ENCODE measurements at regions not wholly inside any gene's neighbourhood (a gene's known extent, or its start where the extent isn't known, plus 50 kb on each side); places are given as distances from the start of the nearest gene placed in this dataset.

GRCh38 chr3:116939091-116939490 is 229.5 kb downstream of the TUSC7 start:
- no peak for FAIRE-seq

GRCh38 chr3:116939550-116939949 is 230.0 kb downstream of the TUSC7 start:
- FAIRE-seq: no peak

- peak; percentile 79 for FAIRE-seq
These were observed 231.1 kb downstream of the TUSC7 start for GRCh38 chr3:116940719-116941118.

GRCh38 chr3:116946376-116946775 is 236.8 kb downstream of the TUSC7 start:
- FAIRE-seq: no peak

GRCh38 chr3:116947148-116947547 is 237.6 kb downstream of the TUSC7 start:
- FAIRE-seq: no peak

GRCh38 chr3:116947809-116948208 is 238.2 kb downstream of the TUSC7 start:
- no peak for FAIRE-seq

- FAIRE-seq: no peak
These were observed 240.9 kb downstream of the TUSC7 start for GRCh38 chr3:116950301-116951055.

- FAIRE-seq: no peak
These were observed 242.0 kb downstream of the TUSC7 start for GRCh38 chr3:116951610-116952009.

- no peak for FAIRE-seq
These were observed 248.7 kb downstream of the TUSC7 start for GRCh38 chr3:116958291-116958690.

- FAIRE-seq: no peak
These were observed 251.5 kb downstream of the TUSC7 start for GRCh38 chr3:116961106-116961505.

GRCh38 chr3:116963802-116964201 is 254.2 kb downstream of the TUSC7 start:
- FAIRE-seq: no peak

- FAIRE-seq: no peak
These were observed 257.1 kb downstream of the TUSC7 start for GRCh38 chr3:116966649-116967048.

GRCh38 chr3:116969135-116969534 is 259.6 kb downstream of the TUSC7 start:
- no peak for FAIRE-seq

GRCh38 chr3:116969646-116970045 is 260.1 kb downstream of the TUSC7 start:
- no peak for FAIRE-seq

- FAIRE-seq: no peak
These were observed 262.0 kb downstream of the TUSC7 start for GRCh38 chr3:116971531-116971930.

- no peak for FAIRE-seq
These were observed 265.1 kb downstream of the TUSC7 start for GRCh38 chr3:116974702-116975101.

- FAIRE-seq: no peak
These were observed 267.9 kb downstream of the TUSC7 start for GRCh38 chr3:116977441-116977840.

- FAIRE-seq: no peak
These were observed 270.5 kb downstream of the TUSC7 start for GRCh38 chr3:116980099-116980498.

GRCh38 chr3:116981089-116981488 is 271.5 kb downstream of the TUSC7 start:
- no peak for FAIRE-seq

GRCh38 chr3:116984301-116984700 is 274.7 kb downstream of the TUSC7 start:
- no peak for FAIRE-seq

GRCh38 chr3:116994351-116994879 is 284.8 kb downstream of the TUSC7 start:
- FAIRE-seq: no peak

- no peak for FAIRE-seq
These were observed 293.9 kb downstream of the TUSC7 start for GRCh38 chr3:117003501-117003900.

- FAIRE-seq: no peak
These were observed 295.7 kb downstream of the TUSC7 start for GRCh38 chr3:117005274-117005673.

GRCh38 chr3:117005911-117006522 is 296.4 kb downstream of the TUSC7 start:
- no peak for FAIRE-seq

Data from colon (tissue), 2 donors.